GM19099 (cell line): ENCODE measurements at regions not wholly inside any gene's neighbourhood (a gene's known extent, or its start where the extent isn't known, plus 50 kb on each side); places are given as distances from the start of the nearest gene placed in this dataset.

Experiments
- POLR2A ChIP-seq: IDR thresholded peaks from 3 replicates; pipeline ENCODE4 v1.6.1; 2011; ENCODE audit warnings: low read depth; ENCODE audit not compliant: insufficient read length; ENCODE audit errors: extremely low read depth

DNA sequence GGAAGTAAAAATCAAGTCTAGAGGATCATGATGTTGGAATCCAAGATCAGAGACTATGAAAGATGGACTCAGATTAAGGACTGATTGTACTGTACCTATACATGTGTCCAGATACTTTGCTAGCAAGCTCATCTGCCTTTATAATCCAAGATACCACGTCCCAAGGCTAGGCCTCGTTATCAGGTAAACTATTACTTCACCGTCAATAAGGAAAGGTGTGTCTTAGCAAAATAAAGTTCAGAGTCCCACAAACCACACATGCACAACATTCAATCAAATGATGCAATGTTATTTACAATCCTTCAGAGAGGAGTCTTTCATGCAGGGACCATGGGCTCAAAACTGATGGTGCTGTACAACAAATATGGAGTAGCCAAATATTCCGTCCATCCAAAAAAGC lies 1092.9 kb downstream of the IGSF11 start:
- TF ChIP-seq POLR2A = no peak

DNA sequence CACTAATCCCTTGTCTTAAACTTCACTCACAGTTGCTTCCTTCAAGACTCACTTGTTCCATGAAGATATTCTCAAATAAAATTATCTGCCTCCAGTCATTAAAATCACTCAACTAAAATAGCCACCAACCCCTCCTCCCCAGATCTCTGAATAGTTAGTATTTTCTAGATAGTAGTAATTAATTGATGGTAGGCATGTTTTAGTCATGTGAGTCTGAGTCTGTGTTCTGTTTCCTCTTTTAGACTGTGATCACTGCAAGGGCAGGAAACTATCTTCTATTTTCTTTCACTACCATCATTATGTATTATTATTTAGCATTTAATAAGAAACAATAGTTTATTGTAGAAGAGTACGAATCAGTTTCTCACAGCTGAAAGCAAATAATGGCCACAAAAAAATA lies 1080.5 kb downstream of the IGSF11 start:
- TF ChIP-seq POLR2A = no peak

DNA sequence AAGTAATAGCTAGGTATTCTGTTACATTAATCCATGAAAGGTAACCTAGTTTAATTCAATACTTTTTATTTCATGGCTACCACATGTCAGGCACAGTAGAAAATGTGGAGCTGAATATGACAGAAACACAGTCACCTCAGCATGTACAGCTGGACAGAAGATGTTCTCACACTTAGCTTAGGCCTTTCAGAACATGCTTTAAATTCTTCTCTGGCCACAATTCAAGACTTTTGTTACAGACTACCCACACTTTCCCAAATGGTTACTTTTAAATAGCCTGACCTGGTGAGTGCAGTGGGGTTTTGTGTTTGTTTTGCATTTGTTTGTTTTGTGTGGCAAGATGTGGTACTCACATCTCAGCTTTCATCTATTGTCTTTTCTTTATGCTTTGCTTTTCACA lies 1079.5 kb downstream of the IGSF11 start:
- TF ChIP-seq POLR2A = no peak

DNA sequence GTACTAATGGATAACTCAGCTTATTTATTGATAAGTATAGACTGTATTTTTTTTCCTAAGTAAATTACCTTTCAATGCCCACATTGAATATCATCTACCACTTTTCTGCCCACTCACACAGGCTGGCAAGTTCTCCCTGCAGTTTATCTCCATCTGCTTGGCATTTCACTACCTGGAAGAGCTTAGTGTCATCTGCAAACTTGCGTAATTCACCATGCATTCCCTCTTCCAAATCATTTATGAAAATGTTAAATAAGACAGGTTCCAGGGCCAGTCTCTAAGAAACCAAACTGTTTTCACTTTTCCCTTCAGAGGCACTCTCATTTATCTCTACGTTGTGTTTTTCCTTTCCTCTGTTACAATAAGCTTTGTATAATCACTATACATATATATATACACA lies 1076.6 kb downstream of the IGSF11 start:
- TF ChIP-seq POLR2A = no peak

DNA sequence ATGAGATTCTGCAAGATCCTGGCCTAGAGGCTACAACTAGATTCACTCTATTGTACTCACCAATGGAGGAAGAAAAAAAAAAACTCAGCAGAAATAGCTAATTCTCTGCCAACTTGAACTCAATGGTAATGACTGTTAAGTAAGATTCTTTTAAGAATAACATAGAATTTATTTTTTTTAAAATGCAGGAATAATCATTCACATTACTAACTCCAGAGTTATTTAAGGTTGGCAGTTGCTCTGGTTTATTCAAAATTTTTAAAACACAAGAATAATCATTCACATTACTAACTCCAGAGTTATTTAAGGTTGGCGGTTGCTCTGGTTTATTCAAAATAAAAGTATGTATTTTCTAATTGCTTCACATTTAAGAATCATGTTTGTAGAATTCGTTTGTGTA lies 1071.9 kb downstream of the IGSF11 start:
- TF ChIP-seq POLR2A = no peak

DNA sequence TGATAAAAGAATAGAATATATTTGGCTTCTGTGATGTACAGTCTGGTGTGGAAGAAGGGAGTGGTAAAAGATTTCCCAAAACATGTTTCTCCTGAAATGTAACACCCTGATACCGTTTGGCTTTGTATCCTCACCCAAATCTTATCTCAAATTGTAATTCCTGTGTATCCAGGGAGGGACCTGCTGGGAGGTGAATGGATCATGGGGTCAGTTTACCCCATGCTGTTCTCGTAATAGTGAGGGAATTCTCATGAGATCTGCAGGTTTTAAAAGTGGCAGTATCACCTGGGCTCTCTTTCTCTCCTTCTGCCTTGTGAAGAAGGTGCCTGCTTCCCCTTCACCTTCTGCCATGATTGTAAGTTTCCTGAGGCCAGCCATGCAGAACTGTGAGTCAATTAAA lies 1070.8 kb downstream of the IGSF11 start:
- no peak for TF ChIP-seq POLR2A

DNA sequence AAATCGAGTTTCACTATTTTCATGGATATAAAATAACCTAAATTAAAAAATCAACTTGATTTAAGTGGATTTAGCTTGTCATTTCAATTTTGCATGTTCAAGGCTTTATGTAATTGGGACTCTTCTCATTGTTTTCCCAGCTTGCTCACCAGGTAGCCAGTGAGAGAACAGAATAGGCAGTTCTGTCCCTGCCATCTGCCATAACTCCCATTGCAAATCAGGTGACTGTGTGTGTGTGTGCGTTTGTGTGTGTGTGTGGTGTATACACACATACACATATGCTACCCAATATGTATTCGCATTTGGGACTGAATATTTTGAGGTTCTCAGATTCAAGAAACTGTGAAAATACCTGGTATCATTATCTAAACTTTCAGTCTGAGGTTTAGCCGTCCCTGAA lies 1069.8 kb downstream of the IGSF11 start:
- TF ChIP-seq POLR2A = no peak

DNA sequence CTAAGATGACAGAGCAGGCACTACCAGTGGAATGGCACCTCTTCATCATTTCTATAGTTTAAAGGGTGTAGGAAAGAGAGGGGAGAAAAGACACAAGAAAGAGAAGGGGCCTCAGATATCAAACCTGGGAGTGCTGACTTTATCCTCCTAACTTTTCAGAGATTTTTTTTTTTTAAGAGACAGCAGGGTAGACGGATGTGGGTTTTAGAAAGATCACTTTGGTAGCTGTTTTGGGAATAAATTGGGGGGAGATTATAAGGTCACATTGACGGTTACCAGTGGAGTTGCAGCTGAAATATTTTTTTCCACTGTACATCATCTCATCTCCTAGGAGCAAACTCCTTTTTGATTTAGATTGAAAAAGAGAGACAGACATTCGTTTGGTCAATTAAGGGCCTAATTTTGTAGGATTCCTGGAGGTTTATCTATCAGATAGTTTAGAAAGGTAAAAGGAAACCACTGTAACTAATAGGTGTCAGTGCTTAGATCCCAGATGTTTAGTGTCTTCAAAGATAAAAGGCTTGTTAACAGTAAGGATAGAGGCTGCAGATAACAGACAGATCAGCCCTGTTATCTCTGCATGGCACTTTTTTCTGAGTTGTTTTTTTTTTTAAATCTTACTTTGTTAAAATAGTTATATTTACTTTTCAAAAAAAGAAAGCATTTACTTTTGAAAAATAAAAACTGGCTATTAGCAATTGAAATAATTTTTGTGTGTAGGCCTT lies 1057.0 kb downstream of the IGSF11 start:
- TF ChIP-seq POLR2A = no peak

DNA sequence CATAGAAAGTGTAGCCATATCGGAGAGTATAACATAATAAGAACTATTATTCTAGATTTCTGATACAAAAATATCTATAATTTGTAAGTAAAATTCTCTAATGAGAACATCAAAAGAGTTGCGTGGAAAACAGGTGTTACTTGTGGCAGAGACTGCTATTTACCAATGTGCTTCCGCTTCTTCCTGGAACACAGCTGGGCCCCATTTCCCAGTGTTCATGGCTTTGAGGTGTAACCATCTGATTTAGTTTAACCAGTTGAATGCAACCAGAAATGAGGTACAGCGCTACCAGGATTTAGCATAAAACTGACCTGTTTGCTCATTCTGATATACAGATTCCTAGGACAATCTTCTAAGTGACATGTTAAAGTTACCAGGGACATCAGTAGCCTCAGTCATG lies 1055.2 kb downstream of the IGSF11 start:
- TF ChIP-seq POLR2A = no peak

DNA sequence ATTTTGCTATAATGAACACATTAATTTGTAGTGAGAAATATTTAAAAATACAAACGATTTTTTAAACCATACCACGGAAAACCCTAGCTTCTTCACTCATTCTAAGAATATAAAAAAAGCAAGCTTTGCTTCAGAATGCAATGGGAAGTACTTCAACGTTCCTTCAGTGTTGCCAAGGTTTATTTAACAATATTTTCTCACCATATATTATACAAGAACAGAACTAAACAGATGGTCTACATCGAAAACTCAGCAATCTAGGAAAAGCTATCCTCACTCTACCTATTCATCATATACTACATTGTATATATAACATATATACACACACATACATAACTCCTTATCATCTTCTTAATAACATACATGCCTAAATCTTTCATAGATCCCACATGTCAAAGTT lies 1047.4 kb downstream of the IGSF11 start:
- no peak for TF ChIP-seq POLR2A

DNA sequence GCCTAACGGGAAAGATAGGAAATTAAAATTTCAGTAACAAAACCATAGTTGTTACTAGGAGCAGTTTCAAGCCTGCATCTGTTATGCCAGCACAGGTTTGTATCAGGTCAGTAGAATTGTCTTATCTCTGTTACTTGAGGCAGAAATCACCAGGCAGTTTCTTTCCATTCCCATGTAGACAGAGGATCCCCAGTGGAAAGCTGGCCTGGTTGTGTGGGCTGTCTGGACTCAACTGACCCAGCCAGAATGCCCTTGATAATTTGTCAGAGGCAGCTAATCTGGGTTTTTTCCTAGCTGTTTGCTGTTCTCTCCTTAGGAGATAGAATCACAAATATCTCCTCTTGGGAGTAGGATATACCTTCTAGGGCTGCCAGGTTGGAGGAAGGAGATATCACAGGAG lies 1044.7 kb downstream of the IGSF11 start:
- TF ChIP-seq POLR2A = no peak

DNA sequence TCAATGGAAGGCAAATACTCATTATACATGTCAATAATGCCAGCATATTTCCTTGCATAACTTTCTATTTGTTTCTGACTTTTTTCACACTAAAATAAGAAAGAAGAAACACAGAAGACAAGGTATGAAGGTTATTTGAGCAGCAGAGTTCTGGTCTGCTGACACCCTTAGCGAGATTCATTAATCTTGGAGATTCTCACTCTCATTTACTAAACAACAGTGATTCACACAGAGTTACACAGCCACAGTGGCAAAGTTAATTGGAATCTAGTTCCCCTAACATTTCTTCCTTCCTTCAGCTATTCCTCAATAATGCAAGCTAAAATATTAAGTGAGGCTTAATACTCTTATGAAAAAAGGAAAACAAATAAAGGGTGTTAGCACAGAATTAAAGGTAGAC lies 1044.0 kb downstream of the IGSF11 start:
- TF ChIP-seq POLR2A = no peak

DNA sequence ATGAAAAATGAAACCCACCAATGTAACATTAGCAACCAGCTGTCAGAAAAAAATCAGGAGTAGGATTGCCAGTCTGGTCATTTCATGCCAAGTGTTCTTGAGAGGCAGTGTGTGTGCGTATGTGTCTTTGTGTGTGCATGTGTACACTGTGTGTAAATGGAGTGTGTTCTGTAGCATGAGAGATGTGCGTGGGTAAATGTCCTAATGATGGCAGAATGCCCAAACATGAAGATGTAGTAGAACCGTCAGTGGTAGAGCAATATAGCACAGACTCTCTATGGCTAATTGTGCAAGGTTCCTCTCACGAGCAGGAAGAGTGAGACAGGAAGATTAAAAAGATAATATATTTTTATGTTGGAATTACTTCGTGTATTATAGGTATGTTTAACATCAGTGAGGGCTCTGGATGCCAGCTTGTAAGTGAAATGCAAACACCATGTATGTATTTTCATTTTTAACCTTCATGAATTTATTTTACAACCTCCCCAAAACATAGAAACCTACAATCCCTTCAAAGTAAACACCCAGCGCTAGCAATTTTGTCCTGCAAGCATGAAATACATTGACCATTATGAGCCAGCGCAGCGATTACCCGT lies 1038.7 kb downstream of the IGSF11 start:
- no peak for TF ChIP-seq POLR2A

DNA sequence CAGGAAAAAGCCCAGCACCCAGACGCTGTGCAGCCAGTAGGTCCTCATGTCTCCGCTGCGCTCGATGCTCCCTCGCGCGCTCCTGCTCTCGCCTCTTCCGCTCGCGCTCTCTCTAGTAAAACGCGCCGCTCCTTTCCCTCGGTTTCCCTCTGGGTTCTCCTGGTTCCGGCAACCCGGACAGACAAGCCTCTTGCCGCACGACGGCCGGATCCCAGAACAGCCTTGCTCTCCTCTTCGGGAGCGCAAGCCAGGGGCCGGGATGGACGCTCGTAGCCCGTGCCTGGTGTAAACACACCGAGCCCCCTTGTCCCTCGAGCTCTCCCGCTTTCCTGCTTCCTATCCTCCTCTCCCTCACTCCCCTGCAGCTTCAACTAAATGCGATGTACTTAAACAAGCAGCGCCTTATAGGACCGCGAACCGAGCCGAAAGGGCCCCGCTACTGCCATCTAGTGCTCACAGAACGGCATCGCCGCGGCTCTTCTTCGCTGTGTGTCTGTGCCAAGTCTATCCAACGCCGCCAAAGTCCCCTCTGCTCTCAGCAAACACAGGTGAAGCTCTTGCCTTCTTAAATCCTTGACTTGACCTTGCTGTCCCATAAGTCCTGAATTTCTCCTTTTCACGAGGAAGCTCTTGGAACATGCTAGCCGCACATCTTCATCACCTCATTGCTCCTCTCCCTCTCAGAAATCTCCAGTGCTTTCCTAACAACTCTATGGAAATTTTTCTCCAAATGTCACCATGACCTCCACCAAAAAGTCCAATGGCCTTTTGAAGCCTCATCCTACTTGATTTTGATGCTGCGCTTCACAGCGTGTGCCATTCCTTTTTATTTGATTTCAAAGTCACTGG lies 1037.2 kb downstream of the IGSF11 start:
- no peak for TF ChIP-seq POLR2A

DNA sequence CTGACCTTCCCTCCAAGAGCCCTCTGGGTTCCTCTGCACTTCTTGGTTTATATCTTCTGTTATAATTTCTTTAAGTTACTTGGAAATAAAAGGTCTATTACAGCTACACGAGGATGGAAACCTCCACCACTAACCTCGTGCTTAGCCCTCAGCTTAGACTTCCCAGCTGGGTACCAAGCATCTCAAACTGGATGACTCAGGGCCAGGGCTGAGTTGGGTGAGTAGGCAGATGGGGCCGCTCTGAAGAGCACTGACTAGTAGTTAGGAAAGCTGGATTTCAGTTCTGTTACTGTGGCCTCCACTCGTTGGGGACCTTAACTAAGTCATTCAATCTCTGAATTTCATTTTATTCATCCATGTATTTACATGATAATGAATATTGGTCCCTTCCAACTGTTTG lies 1036.6 kb downstream of the IGSF11 start:
- TF ChIP-seq POLR2A = no peak

DNA sequence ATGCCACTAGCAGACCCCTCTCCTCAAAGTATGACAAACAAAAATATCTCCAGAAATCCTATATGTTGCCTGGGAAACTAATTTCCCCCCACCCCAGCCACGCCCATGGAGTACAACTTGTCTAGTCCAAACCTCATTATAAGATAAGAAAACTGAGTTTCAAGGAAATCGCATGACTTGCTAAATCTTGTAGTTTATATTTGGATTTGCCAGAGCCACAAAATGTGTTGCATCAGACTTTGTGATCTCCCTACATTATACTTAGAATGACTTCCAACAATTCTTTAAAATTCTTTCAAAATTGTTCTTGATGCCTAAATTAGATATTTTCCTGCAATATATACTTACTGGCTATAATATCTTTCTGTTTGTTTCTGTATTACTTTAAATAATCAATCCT lies 1034.4 kb downstream of the IGSF11 start:
- TF ChIP-seq POLR2A = no peak

DNA sequence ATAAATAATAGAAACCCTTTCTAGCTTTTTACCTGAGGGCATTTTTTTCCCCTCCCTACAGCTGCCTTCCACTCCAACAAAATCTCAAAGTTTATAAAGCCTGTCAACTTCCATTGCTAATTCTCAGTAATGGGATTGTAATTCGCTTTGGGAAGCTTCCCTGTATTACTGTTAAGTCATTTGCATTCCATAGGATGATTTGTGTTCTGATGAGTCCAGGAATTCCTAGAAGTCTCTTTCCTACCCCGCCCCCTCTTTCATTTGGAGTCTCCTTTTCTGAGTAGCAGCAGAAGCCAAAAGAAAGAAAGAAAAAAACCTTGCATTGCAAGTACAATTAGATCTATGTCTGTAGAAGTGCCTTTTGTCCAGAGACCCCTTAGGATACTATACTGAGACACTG lies 1033.3 kb downstream of the IGSF11 start:
- TF ChIP-seq POLR2A = no peak

DNA sequence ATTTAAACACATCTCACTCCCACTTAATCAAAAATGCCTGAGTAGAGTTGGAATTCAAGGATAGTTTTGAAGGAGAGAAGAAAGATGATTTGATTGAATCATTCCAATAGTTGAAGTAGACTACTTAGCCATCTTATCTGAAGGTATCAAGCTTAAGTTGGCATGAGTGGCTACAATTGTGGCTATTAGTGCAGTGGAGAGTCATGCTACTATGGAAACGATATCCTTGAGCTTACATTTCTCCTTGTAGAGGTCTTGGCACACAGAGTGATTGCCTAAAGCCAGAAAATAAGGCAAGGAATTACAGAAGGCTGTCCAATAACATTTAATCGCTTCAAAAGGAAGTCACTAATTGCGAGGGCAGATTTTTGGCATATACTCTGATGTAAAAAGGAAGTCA lies 1022.7 kb downstream of the IGSF11 start:
- TF ChIP-seq POLR2A = no peak
